ENCODE measurements at regions not wholly inside any gene's neighbourhood (a gene's known extent, or its start where the extent isn't known, plus 50 kb on each side); places are given as distances from the start of the nearest gene placed in this dataset.
"Not testable (repeated sequence)": the region's sequence is repeated elsewhere in the genome, so short reads cannot be mapped to it uniquely, and the experiment has no call there.

DNA sequence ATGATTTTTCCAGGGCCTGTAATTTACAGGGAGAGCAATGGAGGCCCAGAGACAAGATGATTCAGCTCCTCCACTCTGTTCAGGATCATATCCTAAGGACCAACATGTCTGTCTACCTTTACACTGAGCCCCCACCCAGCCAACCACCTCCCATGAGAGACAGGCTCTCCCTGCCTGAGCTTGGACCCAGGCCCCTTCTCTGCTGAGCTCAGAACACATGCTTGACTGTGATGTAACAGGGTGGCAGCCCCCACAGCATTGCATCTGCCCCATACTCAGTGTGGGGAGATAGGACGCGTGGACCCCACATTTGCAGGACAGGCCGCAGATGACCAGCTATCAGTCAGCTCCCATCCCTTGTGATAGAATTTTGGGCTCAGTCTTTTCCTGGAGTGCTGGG, 313.9 kb downstream of the ADGRD1 start:
- WGBS, 3 donors: 90 to 94% (median 93%) methylated on average over 3 of the region's 3 CpGs
- Histone ChIP-seq H3K4me3 (ENCODE audit: low read depth in 1 of 3, low read length in 3 of 3) (no peak overlapping the region), H3K27ac (ENCODE audit: low read depth in 1 of 3, low read length in 2 of 3) (no peak overlapping the region), H3K4me1 (ENCODE audit: control insufficient read depth in 3 of 3, insufficient read depth in 2 of 3, low read depth in 1 of 3, low read length in 2 of 3) (peaks cover 0 to 7% (median 0%) of the 10 kb centered on the region in 3 donors), H3K9me3 (ENCODE audit: control insufficient read depth in 2 of 2, insufficient read depth in 1 of 2, low read depth in 1 of 2, low read length in 1 of 2) (no peaks in the 10 kb centered on the region), H3K27me3 (ENCODE audit: control insufficient read depth in 3 of 3, insufficient read depth in 3 of 3, low read length in 3 of 3) (no peaks in the 10 kb centered on the region), H3K36me3 (ENCODE audit: control insufficient read depth in 3 of 3, insufficient read depth in 2 of 3, low read depth in 1 of 3, low read length in 3 of 3) (no peaks in the 10 kb centered on the region)
- DNase-seq: no peak
- FAIRE-seq: no peak

DNA sequence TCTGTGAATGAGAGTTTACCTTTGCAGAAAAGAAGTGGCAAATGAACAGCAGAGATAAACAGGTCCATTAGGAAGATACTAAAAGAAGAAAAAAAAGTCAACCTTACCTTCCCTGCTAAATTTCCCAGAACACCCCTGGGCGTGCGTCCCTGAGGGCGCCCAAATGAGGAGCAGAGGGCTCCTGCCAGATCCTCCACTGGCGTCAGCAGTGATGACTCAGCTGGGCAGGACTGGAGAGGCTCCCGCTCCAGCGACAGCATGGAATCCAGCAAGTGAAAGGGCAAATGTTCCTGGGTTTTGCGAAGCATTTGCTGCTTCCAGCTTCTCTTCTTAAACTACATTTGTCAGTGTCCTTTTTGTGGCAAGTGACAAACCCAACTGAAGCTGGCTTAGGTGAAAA, 314.4 kb downstream of the ADGRD1 start:
- not testable (repeated sequence) for H3K4me3 ChIP-seq (ENCODE audit: low read depth in 1 of 3, low read length in 3 of 3); FAIRE-seq; H3K27me3 ChIP-seq (ENCODE audit: control insufficient read depth in 3 of 3, insufficient read depth in 3 of 3, low read length in 3 of 3); H3K36me3 ChIP-seq (ENCODE audit: control insufficient read depth in 3 of 3, insufficient read depth in 2 of 3, low read depth in 1 of 3, low read length in 3 of 3); H3K27ac ChIP-seq (ENCODE audit: low read depth in 1 of 3, low read length in 2 of 3); H3K9me3 ChIP-seq (ENCODE audit: control insufficient read depth in 2 of 2, insufficient read depth in 1 of 2, low read depth in 1 of 2, low read length in 1 of 2)
- peaks cover 0 to 10% (median 0%) of the 10 kb centered on the region in 3 donors for H3K4me1 ChIP-seq (ENCODE audit: control insufficient read depth in 3 of 3, insufficient read depth in 2 of 3, low read depth in 1 of 3, low read length in 2 of 3)
- peak in 1 of 2 donors; percentile 24 for DNase-seq
- 11 to 48% (median 35%) methylated on average over 3 to 7 of the region's 7 CpGs for WGBS, 3 donors

DNA sequence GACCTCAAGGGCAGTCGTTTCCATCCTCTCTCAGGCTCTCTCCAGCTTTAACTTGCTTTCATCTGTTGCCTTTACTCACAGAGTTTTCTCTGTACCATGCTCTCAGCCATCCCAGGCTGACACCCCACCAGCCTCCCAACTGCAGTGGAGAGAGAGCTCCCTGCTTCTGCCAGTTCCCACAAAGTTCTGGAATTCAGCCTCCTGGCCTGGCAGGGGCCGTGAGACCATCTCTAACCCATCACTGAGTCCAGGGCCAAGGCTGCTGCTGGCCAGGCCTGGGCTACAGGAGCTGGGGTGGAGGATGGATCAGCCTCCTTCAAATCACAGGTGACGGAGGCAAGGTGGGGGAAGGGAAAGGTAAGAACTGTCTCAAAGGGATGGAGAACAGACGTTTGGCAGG, 314.9 kb downstream of the ADGRD1 start:
- H3K27ac ChIP-seq (ENCODE audit: low read depth in 1 of 3, low read length in 2 of 3); DNase-seq; H3K4me3 ChIP-seq (ENCODE audit: low read depth in 1 of 3, low read length in 3 of 3); FAIRE-seq; H3K27me3 ChIP-seq (ENCODE audit: control insufficient read depth in 3 of 3, insufficient read depth in 3 of 3, low read length in 3 of 3); H3K9me3 ChIP-seq (ENCODE audit: control insufficient read depth in 2 of 2, insufficient read depth in 1 of 2, low read depth in 1 of 2, low read length in 1 of 2); H3K36me3 ChIP-seq (ENCODE audit: control insufficient read depth in 3 of 3, insufficient read depth in 2 of 3, low read depth in 1 of 3, low read length in 3 of 3): not testable (repeated sequence)
- H3K4me1 ChIP-seq (ENCODE audit: control insufficient read depth in 3 of 3, insufficient read depth in 2 of 3, low read depth in 1 of 3, low read length in 2 of 3): peaks cover 0 to 13% (median 0%) of the 10 kb centered on the region in 3 donors
- WGBS, 3 donors: 26 to 76% (median 68%) methylated on average over 2 to 4 of the region's 4 CpGs

DNA sequence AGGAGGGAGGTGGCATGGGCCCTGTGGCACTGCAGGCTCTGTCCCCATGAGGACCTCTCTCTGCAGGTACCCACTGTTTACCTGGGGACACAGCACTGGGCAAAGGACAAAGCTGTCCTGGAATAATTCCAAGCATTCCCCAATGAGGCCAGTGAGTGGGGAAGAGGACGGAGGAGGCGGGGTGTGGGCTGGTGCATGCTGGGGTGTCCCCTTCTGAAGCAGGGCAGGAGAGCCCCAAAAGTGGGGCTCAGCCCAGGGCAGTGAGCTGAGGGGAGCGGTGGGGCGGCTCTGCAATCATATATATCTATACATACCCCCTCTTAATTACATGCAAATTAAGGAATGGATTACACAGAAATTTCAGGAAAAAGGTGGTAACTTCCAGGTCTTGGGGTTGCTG, 315.8 kb downstream of the ADGRD1 start:
- WGBS, 3 donors: 50 to 81% (median 54%) methylated on average over 4 of the region's 4 CpGs
- H3K4me1 ChIP-seq (ENCODE audit: control insufficient read depth in 3 of 3, insufficient read depth in 2 of 3, low read depth in 1 of 3, low read length in 2 of 3): peaks cover 0 to 13% (median 0%) of the 10 kb centered on the region in 3 donors
- DNase-seq (peak in 1 of 2 donors; percentile 32), FAIRE-seq (no peak)
- no peaks in the 10 kb centered on the region for H3K36me3 ChIP-seq (ENCODE audit: control insufficient read depth in 3 of 3, insufficient read depth in 2 of 3, low read depth in 1 of 3, low read length in 3 of 3)
- H3K27ac ChIP-seq (ENCODE audit: low read depth in 1 of 3, low read length in 2 of 3): no peak overlapping the region
- H3K9me3 ChIP-seq (ENCODE audit: control insufficient read depth in 2 of 2, insufficient read depth in 1 of 2, low read depth in 1 of 2, low read length in 1 of 2): no peaks in the 10 kb centered on the region
- no peak overlapping the region for H3K4me3 ChIP-seq (ENCODE audit: low read depth in 1 of 3, low read length in 3 of 3)
- H3K27me3 ChIP-seq (ENCODE audit: control insufficient read depth in 3 of 3, insufficient read depth in 3 of 3, low read length in 3 of 3): peaks cover 0 to 2% (median 0%) of the 10 kb centered on the region in 3 donors

DNA sequence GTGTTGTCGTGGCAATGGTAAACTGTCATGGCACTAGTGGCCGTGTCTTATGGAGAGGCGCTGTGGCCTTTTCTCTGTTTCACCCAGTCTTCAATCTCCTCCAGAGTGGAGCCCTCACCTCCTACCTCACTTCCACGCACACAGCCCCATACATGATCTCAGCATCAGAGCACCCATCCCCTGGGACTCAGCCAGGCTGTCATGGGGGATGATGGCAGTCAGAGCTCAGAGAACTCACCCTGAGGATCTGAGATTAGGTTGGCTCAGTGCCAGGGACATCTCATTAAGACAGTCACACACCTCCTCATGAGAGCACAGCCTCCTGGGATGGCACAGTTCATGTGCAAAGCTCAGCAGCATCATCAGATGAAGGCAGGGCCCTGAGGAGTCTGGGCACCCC, 316.3 kb downstream of the ADGRD1 start:
- FAIRE-seq; H3K36me3 ChIP-seq (ENCODE audit: control insufficient read depth in 3 of 3, insufficient read depth in 2 of 3, low read depth in 1 of 3, low read length in 3 of 3); H3K27ac ChIP-seq (ENCODE audit: low read depth in 1 of 3, low read length in 2 of 3); H3K9me3 ChIP-seq (ENCODE audit: control insufficient read depth in 2 of 2, insufficient read depth in 1 of 2, low read depth in 1 of 2, low read length in 1 of 2); H3K27me3 ChIP-seq (ENCODE audit: control insufficient read depth in 3 of 3, insufficient read depth in 3 of 3, low read length in 3 of 3); H3K4me3 ChIP-seq (ENCODE audit: low read depth in 1 of 3, low read length in 3 of 3): not testable (repeated sequence)
- peaks cover 0 to 13% (median 0%) of the 10 kb centered on the region in 3 donors for H3K4me1 ChIP-seq (ENCODE audit: control insufficient read depth in 3 of 3, insufficient read depth in 2 of 3, low read depth in 1 of 3, low read length in 2 of 3)
- 73 to 82% (median 76%) methylated on average over 4 of the region's 4 CpGs for WGBS, 3 donors
- DNase-seq: peak in 1 of 2 donors; percentile 11

DNA sequence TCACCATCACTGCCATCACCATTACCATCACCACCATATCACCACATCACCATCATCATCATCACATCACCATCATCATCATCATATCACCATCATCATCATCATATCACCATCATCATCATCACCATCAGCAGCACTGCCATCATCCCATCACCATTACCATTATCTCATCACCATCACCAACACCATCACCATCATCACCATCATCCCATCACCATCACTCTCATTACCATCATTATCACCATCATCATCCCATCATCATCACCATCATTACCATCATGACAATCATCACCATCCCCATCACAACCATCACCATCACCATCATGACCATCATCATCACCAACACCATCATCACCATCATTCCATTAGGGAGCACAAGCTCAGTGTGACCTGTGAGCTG, 318.0 kb downstream of the ADGRD1 start:
- peaks cover 0 to 13% (median 0%) of the 10 kb centered on the region in 3 donors for H3K4me1 ChIP-seq (ENCODE audit: control insufficient read depth in 3 of 3, insufficient read depth in 2 of 3, low read depth in 1 of 3, low read length in 2 of 3)
- H3K36me3 ChIP-seq (ENCODE audit: control insufficient read depth in 3 of 3, insufficient read depth in 2 of 3, low read depth in 1 of 3, low read length in 3 of 3): no peaks in the 10 kb centered on the region
- no peak overlapping the region for H3K27ac ChIP-seq (ENCODE audit: low read depth in 1 of 3, low read length in 2 of 3)
- DNase-seq (no peak), FAIRE-seq (no peak)
- no peak overlapping the region for H3K4me3 ChIP-seq (ENCODE audit: low read depth in 1 of 3, low read length in 3 of 3)
- H3K9me3 ChIP-seq (ENCODE audit: control insufficient read depth in 2 of 2, insufficient read depth in 1 of 2, low read depth in 1 of 2, low read length in 1 of 2): no peaks in the 10 kb centered on the region
- peaks cover 0 to 4% (median 0%) of the 10 kb centered on the region in 3 donors for H3K27me3 ChIP-seq (ENCODE audit: control insufficient read depth in 3 of 3, insufficient read depth in 3 of 3, low read length in 3 of 3)

DNA sequence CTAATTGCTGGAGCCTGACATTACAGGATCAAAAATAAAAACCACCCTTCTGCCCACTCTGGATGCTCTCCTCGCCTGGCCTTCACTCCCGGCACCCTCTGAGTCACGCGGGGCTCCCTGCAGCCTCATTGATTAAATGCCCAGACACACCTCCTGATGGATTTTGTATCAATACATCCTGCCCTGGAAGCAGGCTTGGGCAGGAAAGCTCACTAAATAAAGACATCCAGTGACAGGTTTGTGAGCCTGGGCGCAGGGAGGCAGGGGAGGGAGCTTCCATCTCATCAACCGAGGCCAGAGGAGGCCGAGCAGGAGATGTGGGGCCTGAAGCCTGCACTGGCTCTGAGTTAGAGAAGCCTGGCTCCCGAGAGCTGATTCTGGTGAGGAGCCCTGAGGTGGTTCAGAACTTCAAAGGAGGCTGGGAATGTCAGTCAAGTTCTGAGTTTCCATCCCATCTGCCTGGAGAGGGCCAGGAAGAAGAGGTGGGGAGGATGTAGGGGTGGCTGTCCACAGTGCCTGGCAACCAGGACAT, 318.6 kb downstream of the ADGRD1 start:
- WGBS, 3 donors: 67 to 83% (median 79%) methylated on average over 8 of the region's 8 CpGs
- not testable (repeated sequence) for H3K36me3 ChIP-seq (ENCODE audit: control insufficient read depth in 3 of 3, insufficient read depth in 2 of 3, low read depth in 1 of 3, low read length in 3 of 3)

DNA sequence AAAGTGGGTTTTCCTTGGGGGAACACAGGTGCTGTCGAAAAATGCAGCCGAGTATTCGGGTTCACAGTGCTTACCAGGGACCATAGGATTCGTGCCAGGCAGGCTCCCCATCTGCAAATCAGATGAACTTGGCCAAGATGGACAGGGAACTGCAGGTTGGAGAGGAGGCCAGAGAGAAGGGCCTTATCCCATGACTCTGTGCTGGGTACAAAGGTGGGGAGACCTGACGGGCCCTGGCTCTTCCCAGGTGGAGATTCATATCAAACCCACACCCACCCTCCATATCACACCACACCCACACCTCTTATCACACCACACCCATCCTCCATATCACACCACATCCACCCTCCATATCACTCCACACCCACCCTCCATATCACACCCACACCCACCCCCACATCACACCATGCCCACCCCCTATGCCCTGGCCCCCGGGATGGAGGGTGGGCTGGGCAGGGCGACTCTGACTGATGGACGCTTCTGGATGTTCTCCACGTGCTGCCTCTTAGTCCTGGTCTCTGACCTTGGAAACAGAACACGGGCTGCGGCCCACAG, 319.7 kb downstream of the ADGRD1 start:
- Histone ChIP-seq H3K27me3 (ENCODE audit: control insufficient read depth in 3 of 3, insufficient read depth in 3 of 3, low read length in 3 of 3) (peaks cover 0 to 4% (median 0%) of the 10 kb centered on the region in 3 donors), H3K4me1 (ENCODE audit: control insufficient read depth in 3 of 3, insufficient read depth in 2 of 3, low read depth in 1 of 3, low read length in 2 of 3) (peaks cover 0 to 13% (median 0%) of the 10 kb centered on the region in 3 donors), H3K27ac (ENCODE audit: low read depth in 1 of 3, low read length in 2 of 3) (no peak overlapping the region), H3K4me3 (ENCODE audit: low read depth in 1 of 3, low read length in 3 of 3) (no peak overlapping the region), H3K36me3 (ENCODE audit: control insufficient read depth in 3 of 3, insufficient read depth in 2 of 3, low read depth in 1 of 3, low read length in 3 of 3) (no peaks in the 10 kb centered on the region), H3K9me3 (ENCODE audit: control insufficient read depth in 2 of 2, insufficient read depth in 1 of 2, low read depth in 1 of 2, low read length in 1 of 2) (no peaks in the 10 kb centered on the region)
- no peak for FAIRE-seq
- peak in 1 of 2 donors; percentile 59 for DNase-seq
- WGBS, 3 donors: 39 to 70% (median 52%) methylated on average over 11 of the region's 11 CpGs

More for the DNA sequence above, 318.6 kb downstream of the ADGRD1 start:
- H3K4me3 ChIP-seq (ENCODE audit: low read depth in 1 of 3, low read length in 3 of 3); H3K27me3 ChIP-seq (ENCODE audit: control insufficient read depth in 3 of 3, insufficient read depth in 3 of 3, low read length in 3 of 3); FAIRE-seq; DNase-seq; H3K9me3 ChIP-seq (ENCODE audit: control insufficient read depth in 2 of 2, insufficient read depth in 1 of 2, low read depth in 1 of 2, low read length in 1 of 2); H3K27ac ChIP-seq (ENCODE audit: low read depth in 1 of 3, low read length in 2 of 3): not testable (repeated sequence)
- peaks cover 0 to 13% (median 0%) of the 10 kb centered on the region in 3 donors for H3K4me1 ChIP-seq (ENCODE audit: control insufficient read depth in 3 of 3, insufficient read depth in 2 of 3, low read depth in 1 of 3, low read length in 2 of 3)

DNA sequence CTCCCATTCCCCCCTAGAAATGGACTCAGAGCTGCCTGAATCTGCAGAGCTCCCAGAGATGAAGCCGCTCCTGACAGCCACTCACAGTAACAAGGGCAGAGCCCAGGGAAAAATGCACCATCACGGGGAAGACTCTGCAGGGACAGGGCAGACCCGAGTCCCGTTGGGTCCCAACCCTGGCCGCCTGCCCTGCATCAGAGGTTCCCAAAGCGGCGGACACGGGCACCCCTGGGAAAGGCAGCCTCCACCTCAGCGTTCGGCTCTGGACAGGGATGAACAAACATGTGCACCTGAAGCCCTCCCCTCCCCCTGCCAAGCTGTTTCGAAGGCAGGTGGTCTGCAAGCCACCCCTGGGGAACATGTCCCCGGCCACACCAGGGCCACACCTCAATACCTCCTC, 320.4 kb downstream of the ADGRD1 start:
- 70 to 84% (median 78%) methylated on average over 12 of the region's 12 CpGs for WGBS, 3 donors
- Histone ChIP-seq H3K4me3 (ENCODE audit: low read depth in 1 of 3, low read length in 3 of 3) (no peak overlapping the region), H3K36me3 (ENCODE audit: control insufficient read depth in 3 of 3, insufficient read depth in 2 of 3, low read depth in 1 of 3, low read length in 3 of 3) (no peaks in the 10 kb centered on the region), H3K9me3 (ENCODE audit: control insufficient read depth in 2 of 2, insufficient read depth in 1 of 2, low read depth in 1 of 2, low read length in 1 of 2) (no peaks in the 10 kb centered on the region), H3K4me1 (ENCODE audit: control insufficient read depth in 3 of 3, insufficient read depth in 2 of 3, low read depth in 1 of 3, low read length in 2 of 3) (peaks cover 0 to 13% (median 0%) of the 10 kb centered on the region in 3 donors), H3K27me3 (ENCODE audit: control insufficient read depth in 3 of 3, insufficient read depth in 3 of 3, low read length in 3 of 3) (peaks cover 0 to 4% (median 0%) of the 10 kb centered on the region in 3 donors), H3K27ac (ENCODE audit: low read depth in 1 of 3, low read length in 2 of 3) (no peak overlapping the region)
- FAIRE-seq: no peak
- no peak for DNase-seq
